DOHH2 (cell line): ENCODE measurements at regions not wholly inside any gene's neighbourhood (a gene's known extent, or its start where the extent isn't known, plus 50 kb on each side); places are given as distances from the start of the nearest gene placed in this dataset.

Experiments
- H3F3A ChIP-seq: fragments of 200-600 bp; sonication (generic), shearing (Covaris generic); 2 replicates; pipeline ENCODE4 v1.6.0; 2016; ENCODE audit warnings: antibody characterized with exemption, mild to moderate bottlenecking; ENCODE audit not compliant: control insufficient read depth, insufficient read depth
- H3K27ac ChIP-seq: fragments of 200-600 bp; sonication (generic); 2 replicates; pipeline ENCODE4 v1.5.1; 2014; ENCODE audit warnings: low read depth, mild to moderate bottlenecking, low read length, moderate library complexity
- H3K27me3 ChIP-seq: fragments of 200-600 bp; sonication (generic); 2 replicates; pipeline ENCODE4 v1.6.1; 2014; ENCODE audit warnings: mild to moderate bottlenecking, low read length, mixed read lengths; ENCODE audit not compliant: control insufficient read depth
- H3K36me3 ChIP-seq: fragments of 200-600 bp; sonication (generic); 2 replicates; pipeline ENCODE4 v1.6.1; 2014; ENCODE audit warnings: mild to moderate bottlenecking, low read length, moderate library complexity, mixed read lengths; ENCODE audit not compliant: control insufficient read depth
- H3K4me1 ChIP-seq: fragments of 200-600 bp; sonication (generic); 2 replicates; pipeline ENCODE4 v1.6.1; 2014; ENCODE audit warnings: mild to moderate bottlenecking, low read length, mixed read lengths; ENCODE audit not compliant: control insufficient read depth
- H3K4me2 ChIP-seq: fragments of 200-600 bp; sonication (generic); 2 replicates; pipeline ENCODE4 v1.6.0; 2014; ENCODE audit warnings: mild to moderate bottlenecking, low read length, moderate library complexity
- H3K4me3 ChIP-seq: fragments of 200-600 bp; sonication (generic); 2 replicates; pipeline ENCODE4 v1.5.1; 2014; ENCODE audit warnings: mild to moderate bottlenecking, low read length, mixed read lengths
- H3K79me2 ChIP-seq: fragments of 200-600 bp; sonication (generic); 2 replicates; pipeline ENCODE4 v1.6.1; 2014; ENCODE audit warnings: mild to moderate bottlenecking, low read length, mixed read lengths; ENCODE audit not compliant: control insufficient read depth
- H3K9me2 ChIP-seq: fragments of 200-600 bp; sonication (generic); replicated peaks from 2 replicates; pipeline ENCODE4 v1.6.1; 2014; ENCODE audit warnings: mild to moderate bottlenecking, low read length, mixed read lengths; ENCODE audit not compliant: control insufficient read depth
- H3K9me3 ChIP-seq: fragments of 200-600 bp; sonication (generic); 2 replicates; pipeline ENCODE4 v1.6.1; 2014; ENCODE audit warnings: antibody characterized with exemption, low read length, mixed read lengths; ENCODE audit not compliant: control insufficient read depth, insufficient read depth
- H4K20me1 ChIP-seq: fragments of 200-600 bp; sonication (generic); 2 replicates; pipeline ENCODE4 v1.6.0; 2014; ENCODE audit warnings: low read depth, mild to moderate bottlenecking, antibody characterized with exemption, low read length, moderate library complexity; ENCODE audit not compliant: control insufficient read depth, insufficient read depth
- EZH2phosphoT487 ChIP-seq: fragments of 200-600 bp; sonication (generic); IDR thresholded peaks from 2 replicates; pipeline ENCODE4 v1.6.1; 2017; ENCODE audit warnings: borderline replicate concordance, mild to moderate bottlenecking, antibody characterized with exemption, low read length, moderate library complexity, mixed read lengths
- TF ChIP-seq, protein P1 (sequence below): fragments of 200-600 bp; sonication (generic); IDR thresholded peaks from one replicate; pipeline ENCODE4 v1.5.1; 2014; ENCODE audit warnings: antibody characterized with exemption, mild to moderate bottlenecking, low read depth, low read length; ENCODE audit not compliant: poor library complexity, severe bottlenecking

- Histone ChIP-seq H4K20me1 (no peaks in the 10 kb centered on the region), H3F3A (no peaks in the 10 kb centered on the region), H3K4me3 (no peak overlapping the region), H3K4me2 (no peak overlapping the region), H3K4me1 (no peaks in the 10 kb centered on the region), H3K27me3 (no peaks in the 10 kb centered on the region), H3K79me2 (no peaks in the 10 kb centered on the region), H3K9me2 (no peaks in the 10 kb centered on the region), H3K36me3 (no peaks in the 10 kb centered on the region), H3K27ac (no peak overlapping the region), H3K9me3 (no peaks in the 10 kb centered on the region)
- TF ChIP-seq, protein P1, sequence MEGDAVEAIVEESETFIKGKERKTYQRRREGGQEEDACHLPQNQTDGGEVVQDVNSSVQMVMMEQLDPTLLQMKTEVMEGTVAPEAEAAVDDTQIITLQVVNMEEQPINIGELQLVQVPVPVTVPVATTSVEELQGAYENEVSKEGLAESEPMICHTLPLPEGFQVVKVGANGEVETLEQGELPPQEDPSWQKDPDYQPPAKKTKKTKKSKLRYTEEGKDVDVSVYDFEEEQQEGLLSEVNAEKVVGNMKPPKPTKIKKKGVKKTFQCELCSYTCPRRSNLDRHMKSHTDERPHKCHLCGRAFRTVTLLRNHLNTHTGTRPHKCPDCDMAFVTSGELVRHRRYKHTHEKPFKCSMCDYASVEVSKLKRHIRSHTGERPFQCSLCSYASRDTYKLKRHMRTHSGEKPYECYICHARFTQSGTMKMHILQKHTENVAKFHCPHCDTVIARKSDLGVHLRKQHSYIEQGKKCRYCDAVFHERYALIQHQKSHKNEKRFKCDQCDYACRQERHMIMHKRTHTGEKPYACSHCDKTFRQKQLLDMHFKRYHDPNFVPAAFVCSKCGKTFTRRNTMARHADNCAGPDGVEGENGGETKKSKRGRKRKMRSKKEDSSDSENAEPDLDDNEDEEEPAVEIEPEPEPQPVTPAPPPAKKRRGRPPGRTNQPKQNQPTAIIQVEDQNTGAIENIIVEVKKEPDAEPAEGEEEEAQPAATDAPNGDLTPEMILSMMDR: no peak
- TF ChIP-seq EZH2phosphoT487: no peak
These were observed 559.0 kb upstream of the ZEB2 start for GRCh38 chr2:145078923-145079322.

GRCh38 chr2:145076085-145076484 is 556.2 kb upstream of the ZEB2 start:
- Histone ChIP-seq H3K27ac (no peak overlapping the region), H3K4me1 (no peaks in the 10 kb centered on the region), H3K9me3 (0 out of 2 replicates have a peak, but pooled peaks cover 2% of the 10 kb centered on the region), H3F3A (no peaks in the 10 kb centered on the region), H3K9me2 (no peaks in the 10 kb centered on the region), H3K27me3 (no peaks in the 10 kb centered on the region), H3K4me3 (no peak overlapping the region), H4K20me1 (no peaks in the 10 kb centered on the region), H3K79me2 (no peaks in the 10 kb centered on the region), H3K36me3 (no peaks in the 10 kb centered on the region), H3K4me2 (no peak overlapping the region)
- TF ChIP-seq, protein P1: no peak
- no peak for TF ChIP-seq EZH2phosphoT487

- Histone ChIP-seq H4K20me1 (no peaks in the 10 kb centered on the region), H3K4me2 (no peak overlapping the region), H3K79me2 (no peaks in the 10 kb centered on the region), H3K4me3 (no peak overlapping the region), H3K9me2 (no peaks in the 10 kb centered on the region), H3K36me3 (no peaks in the 10 kb centered on the region), H3K27me3 (no peaks in the 10 kb centered on the region), H3F3A (no peaks in the 10 kb centered on the region), H3K27ac (no peak overlapping the region), H3K4me1 (no peaks in the 10 kb centered on the region), H3K9me3 (0 out of 2 replicates have a peak, but pooled peaks cover 2% of the 10 kb centered on the region)
- TF ChIP-seq, protein P1: no peak
- TF ChIP-seq EZH2phosphoT487: no peak
These were observed 555.6 kb upstream of the ZEB2 start for GRCh38 chr2:145075454-145076062.
